Cardiac muscle cell (in vitro differentiated cells and primary cell): ENCODE measurements at regions not wholly inside any gene's neighbourhood (a gene's known extent, or its start where the extent isn't known, plus 50 kb on each side); places are given as distances from the start of the nearest gene placed in this dataset.
"Not testable (repeated sequence)": the region's sequence is repeated elsewhere in the genome, so short reads cannot be mapped to it uniquely, and the experiment has no call there.

Experiments used
- DNase-seq, 2 donors: peaks; one replicate each; pipeline versions ENCODE4 v3.0.0 to v3.0.0-alpha.2; 2010 to 2017; ENCODE audit warnings: low read depth in 1 of 2, low spot score in 1 of 2
- H3K27ac ChIP-seq: fragments of 200-600 bp; sonication (generic); 2 replicates; pipeline ENCODE4 v1.5.1; 2016
- H3K27me3 ChIP-seq: fragments of 200-600 bp; sonication (generic); 2 replicates; pipeline ENCODE4 v1.6.0; 2016; ENCODE audit warnings: control low read depth
- H3K36me3 ChIP-seq: fragments of 200-600 bp; sonication (generic); 2 replicates; pipeline ENCODE4 v1.5.1; 2016; ENCODE audit warnings: control low read depth
- H3K4me1 ChIP-seq: fragments of 200-600 bp; sonication (generic); 2 replicates; pipeline ENCODE4 v1.8.1; 2017; ENCODE audit warnings: low read depth, mild to moderate bottlenecking, mixed run types
- H3K4me3 ChIP-seq: fragments of 200-600 bp; sonication (generic); 2 replicates; pipeline ENCODE4 v1.5.1; 2016; ENCODE audit warnings: mild to moderate bottlenecking
- H3K9me3 ChIP-seq: fragments of 200-600 bp; sonication (generic); 2 replicates; pipeline ENCODE4 v1.5.1; 2017; ENCODE audit warnings: low read depth, mild to moderate bottlenecking, control low read depth
- TF ChIP-seq, protein P1 (sequence below): IDR thresholded peaks from 2 replicates; pipeline ENCODE4 v1.5.1; 2012; ENCODE audit warnings: low read depth, mild to moderate bottlenecking, low read length

DNA sequence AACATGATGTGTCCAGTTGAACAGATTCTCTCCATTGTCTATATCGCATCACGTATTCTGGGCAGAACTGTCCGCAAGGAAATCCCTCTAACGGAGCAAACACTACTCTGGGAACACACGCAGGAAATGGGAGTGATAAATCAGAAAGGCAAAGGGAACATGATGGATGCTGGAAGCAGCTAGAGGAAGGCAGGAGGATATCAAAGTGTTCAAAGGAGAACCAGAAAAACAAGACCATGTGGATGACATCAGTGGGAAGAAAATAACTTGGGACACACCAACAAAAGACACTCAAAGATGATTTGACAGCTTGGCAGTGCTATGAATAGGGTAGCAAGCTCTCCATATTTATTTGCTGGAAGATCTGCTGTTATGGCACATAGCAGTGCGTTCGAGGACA, 142.9 kb downstream of the PLK2 start:
- Histone ChIP-seq H3K4me1 (no peaks in the 10 kb centered on the region), H3K36me3 (no peaks in the 10 kb centered on the region), H3K27ac (no peak overlapping the region), H3K4me3 (no peak overlapping the region), H3K9me3 (no peaks in the 10 kb centered on the region), H3K27me3 (no peaks in the 10 kb centered on the region)
- DNase-seq: peak in 1 of 2 donors; percentile 18
- TF ChIP-seq, protein P1, sequence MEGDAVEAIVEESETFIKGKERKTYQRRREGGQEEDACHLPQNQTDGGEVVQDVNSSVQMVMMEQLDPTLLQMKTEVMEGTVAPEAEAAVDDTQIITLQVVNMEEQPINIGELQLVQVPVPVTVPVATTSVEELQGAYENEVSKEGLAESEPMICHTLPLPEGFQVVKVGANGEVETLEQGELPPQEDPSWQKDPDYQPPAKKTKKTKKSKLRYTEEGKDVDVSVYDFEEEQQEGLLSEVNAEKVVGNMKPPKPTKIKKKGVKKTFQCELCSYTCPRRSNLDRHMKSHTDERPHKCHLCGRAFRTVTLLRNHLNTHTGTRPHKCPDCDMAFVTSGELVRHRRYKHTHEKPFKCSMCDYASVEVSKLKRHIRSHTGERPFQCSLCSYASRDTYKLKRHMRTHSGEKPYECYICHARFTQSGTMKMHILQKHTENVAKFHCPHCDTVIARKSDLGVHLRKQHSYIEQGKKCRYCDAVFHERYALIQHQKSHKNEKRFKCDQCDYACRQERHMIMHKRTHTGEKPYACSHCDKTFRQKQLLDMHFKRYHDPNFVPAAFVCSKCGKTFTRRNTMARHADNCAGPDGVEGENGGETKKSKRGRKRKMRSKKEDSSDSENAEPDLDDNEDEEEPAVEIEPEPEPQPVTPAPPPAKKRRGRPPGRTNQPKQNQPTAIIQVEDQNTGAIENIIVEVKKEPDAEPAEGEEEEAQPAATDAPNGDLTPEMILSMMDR: no peak

DNA sequence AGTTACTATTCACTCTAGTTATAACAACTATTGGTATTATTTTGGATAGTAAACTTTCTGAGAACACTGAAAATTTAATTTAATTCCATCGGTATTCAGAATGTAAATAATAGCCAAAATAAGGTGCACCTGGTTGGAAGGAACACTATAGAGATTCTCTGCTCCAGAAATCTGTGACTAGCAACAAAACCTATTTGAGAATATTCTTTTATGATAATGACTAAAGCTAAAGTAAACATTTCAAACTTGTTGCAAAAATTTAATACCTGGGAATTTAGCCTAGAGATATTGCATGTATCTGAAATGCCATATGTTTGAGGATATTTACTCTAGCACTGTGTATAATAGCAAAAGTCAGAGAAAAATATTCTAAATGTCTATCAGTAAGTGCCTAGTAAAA, 144.1 kb downstream of the PLK2 start:
- no peaks in the 10 kb centered on the region for H3K36me3 ChIP-seq
- TF ChIP-seq, protein P1: no peak
- H3K4me1 ChIP-seq: no peaks in the 10 kb centered on the region
- no peak overlapping the region for H3K27ac ChIP-seq
- no peak overlapping the region for H3K4me3 ChIP-seq
- H3K9me3 ChIP-seq: no peaks in the 10 kb centered on the region
- no peaks in the 10 kb centered on the region for H3K27me3 ChIP-seq
- DNase-seq: no peak

DNA sequence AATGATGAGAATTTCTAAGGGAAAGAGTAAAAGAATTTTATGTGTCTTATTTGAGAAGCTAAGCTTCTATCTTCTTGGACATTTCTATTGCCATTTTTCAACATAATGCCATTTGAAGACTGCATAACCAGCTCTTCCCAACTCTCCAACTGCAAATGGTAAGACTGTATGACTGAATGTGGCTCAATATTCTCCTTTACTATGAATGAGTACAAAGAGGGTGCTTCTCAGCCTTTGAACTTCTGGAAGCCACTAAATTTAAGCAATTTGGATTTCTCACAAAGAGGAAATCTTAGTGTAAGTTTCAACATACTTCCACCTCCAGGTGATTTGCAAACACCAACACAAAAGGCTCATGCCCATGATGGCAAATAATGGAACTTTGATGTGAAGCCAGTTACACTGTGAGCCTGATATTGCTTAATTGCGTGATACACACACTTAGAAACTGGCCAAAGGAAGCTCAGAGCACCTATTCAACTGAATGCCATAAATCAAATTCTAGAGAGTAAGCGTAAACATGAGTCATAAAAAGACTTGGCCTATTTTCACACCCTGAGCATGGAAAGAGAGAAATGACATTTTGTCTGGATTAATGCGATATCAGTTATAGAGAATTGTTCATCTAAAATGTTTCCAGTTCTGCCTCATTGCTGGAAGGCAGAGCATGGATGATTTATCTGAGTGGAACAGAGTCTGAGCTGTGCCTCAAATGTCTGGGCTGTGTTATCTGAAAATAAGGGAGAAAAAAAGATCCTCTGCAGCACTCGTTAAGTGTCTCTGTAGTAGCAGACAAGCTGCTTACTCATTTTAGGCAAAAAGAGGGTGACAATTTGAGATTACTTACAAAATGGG, 145.3 kb downstream of the PLK2 start:
- TF ChIP-seq, protein P1: no peak
- no peak overlapping the region for H3K27ac ChIP-seq
- no peaks in the 10 kb centered on the region for H3K9me3 ChIP-seq
- no peaks in the 10 kb centered on the region for H3K4me1 ChIP-seq
- no peaks in the 10 kb centered on the region for H3K36me3 ChIP-seq
- DNase-seq: no peak
- no peaks in the 10 kb centered on the region for H3K27me3 ChIP-seq
- H3K4me3 ChIP-seq: no peak overlapping the region

DNA sequence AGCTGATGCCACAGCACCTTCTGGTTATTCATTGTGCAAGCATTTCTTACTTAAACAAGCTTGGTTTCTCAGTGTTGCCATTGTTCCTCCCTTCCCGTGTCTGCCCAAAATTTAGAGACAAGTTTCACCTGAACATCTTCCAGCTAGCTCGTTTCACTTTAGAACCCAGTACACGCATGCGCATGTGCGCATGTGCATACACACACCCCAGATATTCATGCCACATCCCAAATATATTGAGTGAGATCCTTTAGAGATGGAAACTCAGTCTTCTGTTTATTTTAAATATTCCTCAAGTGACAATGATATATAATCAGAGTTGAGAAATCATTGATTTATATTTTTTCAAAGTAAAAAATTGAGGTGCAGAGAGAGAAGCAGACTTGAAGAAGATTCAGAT, 147.6 kb downstream of the PLK2 start:
- Histone ChIP-seq H3K27me3 (no peaks in the 10 kb centered on the region), H3K9me3 (no peaks in the 10 kb centered on the region), H3K27ac (no peak overlapping the region), H3K4me3 (no peak overlapping the region), H3K4me1 (no peaks in the 10 kb centered on the region), H3K36me3 (no peaks in the 10 kb centered on the region)
- TF ChIP-seq, protein P1: no peak
- no peak for DNase-seq

DNA sequence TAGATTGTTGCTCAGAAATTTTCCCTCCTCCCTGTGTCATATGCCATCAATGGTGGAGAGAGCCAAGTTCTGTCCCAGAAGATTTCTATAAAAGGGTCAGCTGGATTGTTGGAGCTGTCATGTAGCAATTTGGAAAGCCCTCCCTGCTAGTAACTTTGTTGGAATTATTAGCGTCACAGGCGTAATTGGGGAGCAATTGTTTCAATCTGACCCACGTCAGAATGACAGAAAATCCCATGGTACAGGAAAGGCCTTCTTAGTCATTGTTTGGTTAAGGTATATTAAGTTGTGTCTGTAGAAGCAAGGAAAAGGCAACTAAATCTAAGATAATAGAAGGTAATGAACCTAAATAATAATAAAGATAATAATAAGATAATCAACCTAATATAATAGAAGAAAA, 148.4 kb downstream of the PLK2 start:
- no peaks in the 10 kb centered on the region for H3K36me3 ChIP-seq

DNA sequence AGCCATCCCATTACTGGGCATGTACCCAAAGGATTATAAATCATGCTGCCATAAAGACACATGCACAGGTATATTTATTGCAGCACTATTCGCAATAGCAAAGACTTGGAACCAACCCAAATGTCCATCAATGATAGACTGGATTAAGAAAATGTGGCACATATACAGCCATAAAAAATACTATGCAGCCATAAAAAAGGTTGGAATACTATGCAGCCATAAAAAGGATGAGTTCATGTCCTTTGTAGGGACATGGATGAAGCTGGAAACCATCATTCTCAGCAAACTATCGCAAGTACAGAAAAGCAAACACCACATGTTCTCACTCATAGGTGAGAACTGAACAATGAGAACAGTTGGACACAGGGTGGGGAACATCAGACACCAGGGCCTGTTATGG, 151.5 kb downstream of the PLK2 start:
- H3K36me3 ChIP-seq, H3K4me3 ChIP-seq, H3K4me1 ChIP-seq, DNase-seq, H3K27ac ChIP-seq, H3K9me3 ChIP-seq, H3K27me3 ChIP-seq: not testable (repeated sequence)

More for the DNA sequence above, 148.4 kb downstream of the PLK2 start:
- H3K9me3 ChIP-seq: no peaks in the 10 kb centered on the region
- H3K4me3 ChIP-seq: no peak overlapping the region
- DNase-seq: no peak
- TF ChIP-seq, protein P1: no peak
- H3K27me3 ChIP-seq: no peaks in the 10 kb centered on the region
- H3K27ac ChIP-seq: no peak overlapping the region
- H3K4me1 ChIP-seq: no peaks in the 10 kb centered on the region
